OCI-LY3 (cell line): ENCODE measurements at regions not wholly inside any gene's neighbourhood (a gene's known extent, or its start where the extent isn't known, plus 50 kb on each side); places are given as distances from the start of the nearest gene placed in this dataset.
"Not testable (repeated sequence)": the region's sequence is repeated elsewhere in the genome, so short reads cannot be mapped to it uniquely, and the experiment has no call there.

Experiments
- H2AFZ ChIP-seq: fragments of 200-600, 300-600 bp; shearing (Covaris generic); 2 replicates; pipeline ENCODE4 v1.6.0; 2014; ENCODE audit warnings: antibody characterized with exemption, low read depth, low read length
- H3K27ac ChIP-seq: fragments of 200-600, 300-600 bp; sonication (generic); 2 replicates; pipeline ENCODE4 v1.5.1; 2014; ENCODE audit warnings: mild to moderate bottlenecking, low read length, moderate library complexity, mixed read lengths
- H3K27me3 ChIP-seq: fragments of 200-600, 300-600 bp; sonication (generic); 2 replicates; pipeline ENCODE4 v1.6.1; 2014; ENCODE audit warnings: low read depth, low read length, mixed read lengths
- H3K36me3 ChIP-seq: fragments of 200-600, 300-600 bp; sonication (generic); replicated peaks from 2 replicates; pipeline ENCODE3; 2014; ENCODE audit warnings: low read depth, low read length, mixed read lengths
- H3K4me1 ChIP-seq: fragments of 300-600, 200-600 bp; sonication (generic); 2 replicates; pipeline ENCODE4 v1.6.1; 2014; ENCODE audit warnings: low read length, mixed read lengths
- H3K4me2 ChIP-seq: fragments of 200-600, 300-600 bp; sonication (generic); 2 replicates; pipeline ENCODE4 v1.6.1; 2014; ENCODE audit warnings: low read length, mixed read lengths
- H3K4me3 ChIP-seq: fragments of 300-600, 200-600 bp; sonication (generic); 2 replicates; pipeline ENCODE4 v1.5.1; 2014; ENCODE audit warnings: antibody characterized with exemption, mild to moderate bottlenecking, low read length, moderate library complexity
- H3K79me2 ChIP-seq: fragments of 300-600, 200-600 bp; shearing (Covaris generic); 2 replicates; pipeline ENCODE4 v1.6.1; 2014; ENCODE audit warnings: mild to moderate bottlenecking, low read length, mixed read lengths
- H3K9ac ChIP-seq: fragments of 300-600, 200-600 bp; shearing (Covaris generic); 2 replicates; pipeline ENCODE4 v1.6.0; 2014; ENCODE audit warnings: mild to moderate bottlenecking, low read length, moderate library complexity
- H3K9me3 ChIP-seq: fragments of 200-600, 300-600 bp; shearing (Covaris generic); 2 replicates; pipeline ENCODE4 v1.6.1; 2014; ENCODE audit warnings: low read length, mixed read lengths; ENCODE audit not compliant: insufficient read depth
- H4K20me1 ChIP-seq: fragments of 200-600, 300-600 bp; sonication (generic); 2 replicates; pipeline ENCODE4 v1.6.1; 2016; ENCODE audit warnings: low read length, mixed read lengths; ENCODE audit not compliant: insufficient read depth
- CTCF ChIP-seq: fragments of 200-600, 300-600 bp; sonication (generic); IDR thresholded peaks from 2 replicates; pipeline ENCODE4 v1.5.1; 2014; ENCODE audit warnings: antibody characterized with exemption, low read length, low read depth
- EZH2phosphoT487 ChIP-seq: fragments of 200-600 bp; shearing (Covaris generic); IDR thresholded peaks from 2 replicates; pipeline ENCODE4 v1.6.1; 2018; ENCODE audit warnings: antibody characterized with exemption, mixed run types, low read depth

GRCh38 chr7:96775046-96775445, 65.4 kb upstream of the SEM1 start:
- Histone ChIP-seq H3K4me1 (no peaks in the 10 kb centered on the region), H3K4me3 (no peak overlapping the region), H3K9ac (no peak overlapping the region), H3K36me3 (no peaks in the 10 kb centered on the region), H2AFZ (no peak overlapping the region), H3K4me2 (no peak overlapping the region), H3K9me3 (no peaks in the 10 kb centered on the region), H3K27me3 (0 out of 2 replicates have a peak, but pooled peaks cover 2% of the 10 kb centered on the region), H3K79me2 (no peaks in the 10 kb centered on the region), H4K20me1 (no peaks in the 10 kb centered on the region), H3K27ac (no peak overlapping the region)
- TF ChIP-seq EZH2phosphoT487: no peak

DNA sequence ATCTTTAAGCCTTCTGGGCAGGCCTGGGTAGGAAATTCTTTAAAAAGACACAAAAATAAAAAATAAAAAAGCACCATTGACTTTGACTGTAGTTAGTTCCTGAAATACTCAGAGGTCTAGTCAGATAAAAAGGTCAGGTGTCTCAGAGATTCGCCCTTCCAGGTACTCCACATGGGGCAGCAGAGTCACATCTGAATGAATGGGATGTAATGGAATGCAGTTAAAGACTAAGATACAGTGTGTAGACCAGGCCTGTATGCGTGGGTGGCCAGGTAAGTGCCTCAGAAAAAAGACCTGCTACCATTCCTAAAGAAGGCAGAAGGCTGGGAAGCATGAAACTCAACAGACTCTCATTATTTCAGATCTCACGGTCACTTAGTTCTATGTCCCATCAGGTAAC, 68.6 kb upstream of the SEM1 start:
- no peaks in the 10 kb centered on the region for H3K4me1 ChIP-seq
- H3K4me3 ChIP-seq: no peak overlapping the region
- no peak overlapping the region for H2AFZ ChIP-seq
- no peaks in the 10 kb centered on the region for H4K20me1 ChIP-seq
- no peaks in the 10 kb centered on the region for H3K27me3 ChIP-seq
- H3K79me2 ChIP-seq: no peaks in the 10 kb centered on the region
- H3K36me3 ChIP-seq: no peaks in the 10 kb centered on the region
- H3K9me3 ChIP-seq: no peaks in the 10 kb centered on the region
- H3K27ac ChIP-seq: no peak overlapping the region
- no peak overlapping the region for H3K9ac ChIP-seq
- H3K4me2 ChIP-seq: no peak overlapping the region
- TF ChIP-seq CTCF (peak; percentile 42), EZH2phosphoT487 (no peak)

GRCh38 chr7:96781919-96782318, 72.3 kb upstream of the SEM1 start:
- H3K4me2 ChIP-seq: no peak overlapping the region
- no peaks in the 10 kb centered on the region for H3K9me3 ChIP-seq
- H3K4me3 ChIP-seq: no peak overlapping the region
- no peak overlapping the region for H3K27ac ChIP-seq
- no peaks in the 10 kb centered on the region for H3K36me3 ChIP-seq
- H3K27me3 ChIP-seq: no peaks in the 10 kb centered on the region
- no peaks in the 10 kb centered on the region for H4K20me1 ChIP-seq
- TF ChIP-seq EZH2phosphoT487: no peak
- TF ChIP-seq CTCF: no peak
- no peaks in the 10 kb centered on the region for H3K79me2 ChIP-seq
- no peak overlapping the region for H2AFZ ChIP-seq
- no peaks in the 10 kb centered on the region for H3K4me1 ChIP-seq
- no peak overlapping the region for H3K9ac ChIP-seq

DNA sequence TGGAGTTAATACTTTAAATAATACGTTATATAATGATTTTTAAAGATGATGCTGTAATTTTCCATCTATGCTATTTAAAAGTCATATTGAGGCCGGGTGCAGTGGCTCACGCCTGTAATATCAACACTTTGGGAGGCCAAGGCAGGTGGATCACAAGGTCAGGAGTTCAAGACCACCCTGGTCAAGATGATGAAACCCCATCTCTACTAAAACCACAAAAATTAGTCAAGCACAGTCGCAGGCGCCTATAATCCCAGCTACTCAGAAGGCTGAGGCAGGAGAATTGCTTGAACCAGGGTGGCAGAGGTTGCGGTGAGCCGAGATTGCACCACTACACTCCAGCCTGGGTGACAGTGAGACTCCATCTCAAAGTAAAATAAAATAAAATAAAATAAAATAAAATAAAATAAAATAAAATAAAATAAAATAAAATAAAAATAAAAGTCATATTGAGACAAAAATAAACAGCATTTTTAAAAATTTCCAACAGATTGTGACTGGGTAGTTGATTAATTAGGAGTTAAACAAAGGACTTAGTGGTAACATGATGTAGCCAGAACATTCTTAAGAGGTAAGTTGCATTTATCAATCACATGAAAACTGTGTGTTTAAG, 73.1 kb upstream of the SEM1 start:
- H3K4me3 ChIP-seq, H3K9ac ChIP-seq, H3K4me1 ChIP-seq, H2AFZ ChIP-seq, H3K79me2 ChIP-seq, H3K27ac ChIP-seq, H4K20me1 ChIP-seq, H3K4me2 ChIP-seq, H3K9me3 ChIP-seq, H3K36me3 ChIP-seq, H3K27me3 ChIP-seq: not testable (repeated sequence)

GRCh38 chr7:96784597-96784996, 75.0 kb upstream of the SEM1 start:
- H4K20me1 ChIP-seq: no peaks in the 10 kb centered on the region
- H3K4me1 ChIP-seq: peaks cover 13% of the 10 kb centered on the region
- H2AFZ ChIP-seq: no peak overlapping the region
- H3K9me3 ChIP-seq: no peaks in the 10 kb centered on the region
- H3K36me3 ChIP-seq: no peaks in the 10 kb centered on the region
- H3K27me3 ChIP-seq: no peaks in the 10 kb centered on the region
- no peaks in the 10 kb centered on the region for H3K79me2 ChIP-seq
- H3K4me2 ChIP-seq: no peak overlapping the region
- no peak for TF ChIP-seq CTCF
- no peak for TF ChIP-seq EZH2phosphoT487
- no peak overlapping the region for H3K9ac ChIP-seq
- no peak overlapping the region for H3K4me3 ChIP-seq
- no peak overlapping the region for H3K27ac ChIP-seq
